ENCODE measurements at regions not wholly inside any gene's neighbourhood (a gene's known extent, or its start where the extent isn't known, plus 50 kb on each side); places are given as distances from the start of the nearest gene placed in this dataset.

- TF ChIP-seq POLR2AphosphoS5 (IDR thresholded peaks at IDR 0.05) (no peak), CTCF (IDR thresholded peaks at IDR 0.05) (no peak), EP300 (IDR thresholded peaks at IDR 0.05; ENCODE audit: low read depth) (no peak)
Observed at GRCh38 chr18:10239103-10239502, 215.3 kb upstream of the APCDD1 start.
